HCT116 (cell line): ENCODE measurements at regions not wholly inside any gene's neighbourhood (a gene's known extent, or its start where the extent isn't known, plus 50 kb on each side); places are given as distances from the start of the nearest gene placed in this dataset.

Experiments used
- ATAC-seq: fragments of 200-7000 bp; cut with Tn5 transposase; 2 replicates; pipeline ENCODE4 v1.9.1; 2020; ENCODE audit warnings: mild to moderate bottlenecking, moderate library complexity
- BruUV-seq: library from RNA; stranded (reverse); fragments of 400-500 nt; replicated peaks from 2 replicates; lab custom pipeline; 2021; lab: Mats Ljungman, UMichigan
- CTCF ChIA-PET: fragments of 300-600 bp; sonication (Branson Sonifier 250); formaldehyde crosslinking; loops from one replicate; lab custom pipeline; 2021; ENCODE audit warnings: antibody characterized with exemption; lab: Charles Lee
- POLR2A ChIA-PET: fragments of 300-600, 350-600 bp; sonication (Branson Sonifier 250); formaldehyde crosslinking; loops from one replicate; lab custom pipeline; 2021; ENCODE audit warnings: antibody characterized with exemption; lab: Charles Lee
- RAD21 ChIA-PET, 2 experiments: fragments of 300-600 bp; sonication (Branson Sonifier 250); formaldehyde crosslinking; loops; one replicate each; lab custom pipeline; 2023; ENCODE audit warnings: low total read pairs in 2 of 2; ENCODE audit not compliant: uncharacterized antibody in 2 of 2, unreplicated experiment in 2 of 2, low non-redundant PET in 1 of 2; lab: Charles Lee
- DNase-seq: peaks from one replicate; pipeline ENCODE4 v3.0.0-alpha.2; 2010; ENCODE audit warnings: low read depth, low spot score
- H2AFZ ChIP-seq: fragments of 200-600 bp; shearing (Covaris generic), sonication (generic); 2 replicates; pipeline ENCODE4 v1.6.1; 2017; ENCODE audit warnings: low read depth, mixed run types, mixed read lengths, antibody characterized with exemption, low read length; ENCODE audit not compliant: poor library complexity, severe bottlenecking
- H3K27ac ChIP-seq: 2 replicates; pipeline ENCODE4 v1.5.1; 2012; ENCODE audit warnings: low read depth, low read length
- H3K27me3 ChIP-seq: fragments of 200-600 bp; sonication (generic); 2 replicates; pipeline ENCODE4 v1.6.1; 2016; ENCODE audit warnings: mixed run types, low read length, mixed read lengths; ENCODE audit not compliant: insufficient read depth
- H3K36me3 ChIP-seq, 2 experiments: fragments of 200-500 bp in 1 of 2; fragments of 200-600 bp in 1 of 2; sonication (Bioruptor generic) in 1 of 2; sonication (generic) in 1 of 2; 2 replicates each; pipeline versions ENCODE4 v1.5.1 to v1.6.1; 2014 to 2016; ENCODE audit warnings: low read length in 2 of 2, inconsistent platforms in 1 of 2, mixed read lengths in 1 of 2, mixed run types in 1 of 2; ENCODE audit not compliant: insufficient read depth in 2 of 2, control insufficient read depth in 1 of 2
- H3K4me1 ChIP-seq, 2 experiments: fragments of 200-600 bp in 1 of 2; sonication (generic) in 1 of 2; 2 replicates each; pipeline versions ENCODE4 v1.5.1 to v1.6.1; 2012 to 2017; ENCODE audit warnings: low read length in 2 of 2, inconsistent platforms in 1 of 2, mild to moderate bottlenecking in 1 of 2, mixed read lengths in 1 of 2, mixed run types in 1 of 2, moderate library complexity in 1 of 2; ENCODE audit not compliant: insufficient read depth in 2 of 2, control insufficient read depth in 1 of 2
- H3K4me2 ChIP-seq: fragments of 200-600 bp; sonication (generic); 2 replicates; pipeline ENCODE4 v1.6.1; 2017; ENCODE audit warnings: mixed run types, low read length, mixed read lengths
- H3K4me3 ChIP-seq, 2 experiments: fragments of 200-600 bp in 1 of 2; sonication (generic) in 1 of 2; replicated peaks in 1 of 2; 2 replicates each; pipeline ENCODE4 v1.5.1; 2011 to 2016; ENCODE audit warnings: low read length in 2 of 2, control low read depth in 1 of 2, low read depth in 1 of 2, mild to moderate bottlenecking in 1 of 2, mixed read lengths in 1 of 2, mixed run types in 1 of 2
- H3K79me2 ChIP-seq: fragments of 200-600 bp; sonication (generic); 2 replicates; pipeline ENCODE4 v1.6.1; 2017; ENCODE audit warnings: mild to moderate bottlenecking, mixed run types, low read length, moderate library complexity, mixed read lengths; ENCODE audit not compliant: insufficient read depth
- H3K9ac ChIP-seq: fragments of 200-600 bp; sonication (generic); 2 replicates; pipeline ENCODE4 v1.6.1; 2016; ENCODE audit warnings: low read length, mixed read lengths
- H3K9me2 ChIP-seq: fragments of 200-600 bp; sonication (generic), shearing (Covaris generic); 2 replicates; pipeline ENCODE4 v1.6.1; 2017; ENCODE audit warnings: mixed run types, mild to moderate bottlenecking, moderate library complexity; ENCODE audit not compliant: insufficient read depth
- H3K9me3 ChIP-seq, 2 experiments: fragments of 200-500 bp in 1 of 2; fragments of 200-600 bp in 1 of 2; sonication (Bioruptor generic) in 1 of 2; sonication (generic) in 1 of 2; 2 replicates each; pipeline ENCODE4 v1.6.1; 2014 to 2017; ENCODE audit warnings: low read length in 2 of 2, mixed read lengths in 2 of 2, inconsistent platforms in 1 of 2, low read depth in 1 of 2, mild to moderate bottlenecking in 1 of 2, mixed run types in 1 of 2, moderate library complexity in 1 of 2; ENCODE audit not compliant: control insufficient read depth in 1 of 2, insufficient read depth in 1 of 2
- H4K20me1 ChIP-seq: fragments of 200-600 bp; sonication (generic), shearing (Covaris generic); 2 replicates; pipeline ENCODE4 v1.6.1; 2017; ENCODE audit warnings: mixed run types, mild to moderate bottlenecking, moderate library complexity; ENCODE audit not compliant: insufficient read depth
- EGR1 ChIP-seq: IDR thresholded peaks from 2 replicates; pipeline ENCODE4 v1.6.1; 2012; ENCODE audit warnings: low read depth
- ELF1 ChIP-seq: IDR thresholded peaks from 2 replicates; pipeline ENCODE4 v1.6.1; 2012; ENCODE audit warnings: low read depth, borderline replicate concordance
- EZH2 ChIP-seq: fragments of 200-600 bp; sonication (generic); IDR thresholded peaks from 2 replicates; pipeline ENCODE4 v1.6.1; 2017; ENCODE audit warnings: antibody characterized with exemption, mixed run types
- FOSL1 ChIP-seq: IDR thresholded peaks from 2 replicates; pipeline ENCODE4 v1.6.1; 2012; ENCODE audit warnings: low read depth
- POLR2AphosphoS5 ChIP-seq: IDR thresholded peaks from 2 replicates; pipeline ENCODE4 v1.6.1; 2011; ENCODE audit warnings: mild to moderate bottlenecking, low read depth, low read length, moderate library complexity
- RAD21 ChIP-seq: IDR thresholded peaks from 2 replicates; pipeline ENCODE4 v1.6.1; 2012; ENCODE audit warnings: low read depth, mild to moderate bottlenecking
- SIN3A ChIP-seq: IDR thresholded peaks from 2 replicates; pipeline ENCODE4 v1.6.1; 2012; ENCODE audit warnings: low read depth
- SP1 ChIP-seq: IDR thresholded peaks from 2 replicates; pipeline ENCODE4 v1.6.1; 2012; ENCODE audit warnings: low read depth
- TCF7L2 ChIP-seq: IDR thresholded peaks from 2 replicates; pipeline ENCODE4 v1.7.0; 2011; ENCODE audit warnings: borderline replicate concordance, inconsistent platforms; ENCODE audit not compliant: insufficient read depth, insufficient read length; ENCODE audit errors: extremely low read depth
- YY1 ChIP-seq: IDR thresholded peaks from 2 replicates; pipeline ENCODE4 v1.6.1; 2011; ENCODE audit warnings: low read length, low read depth, moderate library complexity, mild to moderate bottlenecking; ENCODE audit not compliant: insufficient replicate concordance; ENCODE audit errors: extremely low read depth
- intact Hi-C: fragments of 100-400 bp; cut with micrococcal nuclease; formaldehyde crosslinking; loops from 2 replicates; pipeline ENCODE4 v1.10.0; 2022
- TF ChIP-seq, protein P1 (sequence below): IDR thresholded peaks from 2 replicates; pipeline ENCODE4 v1.6.1; 2012; ENCODE audit warnings: low read depth
- TF ChIP-seq, protein P2 (sequence below), 3 experiments: fragments of 200-600 bp in 1 of 3; sonication (generic) in 1 of 3; IDR thresholded peaks in 2 of 3; conservative IDR thresholded peaks in 1 of 3; 2 replicates each; pipeline ENCODE4 v1.5.1; 2012 to 2017; ENCODE audit warnings: low read depth in 2 of 3, low read length in 2 of 3, antibody characterized with exemption in 1 of 3, borderline replicate concordance in 1 of 3, control low read depth in 1 of 3, mild to moderate bottlenecking in 1 of 3, mixed read lengths in 1 of 3, mixed run types in 1 of 3, moderate library complexity in 1 of 3; ENCODE audit not compliant: insufficient read depth in 1 of 3
- TF ChIP-seq, protein P3 (sequence below): IDR thresholded peaks from 2 replicates; pipeline ENCODE4 v1.6.1; 2011; ENCODE audit warnings: mild to moderate bottlenecking, low read length, moderate library complexity; ENCODE audit not compliant: insufficient replicate concordance; ENCODE audit errors: extremely low read depth
- TF ChIP-seq, protein P4 (sequence below): IDR thresholded peaks from 2 replicates; pipeline ENCODE4 v1.6.1; 2012
- TF ChIP-seq, protein P5 (sequence below): IDR thresholded peaks from 2 replicates; pipeline ENCODE4 v1.6.1; 2012

DNA sequence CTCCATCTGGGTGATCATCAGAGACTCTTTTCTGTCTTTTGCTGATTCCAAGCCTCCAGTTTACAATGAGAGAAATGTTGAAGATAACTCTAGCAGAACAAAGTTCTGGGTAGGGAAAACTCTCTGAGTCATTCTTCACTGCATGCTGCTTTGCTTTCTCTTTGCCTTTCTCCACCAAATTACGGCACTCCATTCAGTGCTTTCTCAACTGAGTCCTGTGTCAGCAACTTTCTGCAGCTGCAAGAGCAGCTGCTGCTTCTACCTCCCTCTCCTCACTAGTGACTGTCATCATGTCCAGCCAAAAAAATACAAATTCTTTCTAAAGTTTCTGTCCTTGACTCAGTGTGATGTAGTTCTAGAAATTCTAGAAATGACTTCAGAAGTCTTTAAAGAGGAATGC, 953.8 kb downstream of the IGSF11 start (continued):
- TF ChIP-seq, protein P1, sequence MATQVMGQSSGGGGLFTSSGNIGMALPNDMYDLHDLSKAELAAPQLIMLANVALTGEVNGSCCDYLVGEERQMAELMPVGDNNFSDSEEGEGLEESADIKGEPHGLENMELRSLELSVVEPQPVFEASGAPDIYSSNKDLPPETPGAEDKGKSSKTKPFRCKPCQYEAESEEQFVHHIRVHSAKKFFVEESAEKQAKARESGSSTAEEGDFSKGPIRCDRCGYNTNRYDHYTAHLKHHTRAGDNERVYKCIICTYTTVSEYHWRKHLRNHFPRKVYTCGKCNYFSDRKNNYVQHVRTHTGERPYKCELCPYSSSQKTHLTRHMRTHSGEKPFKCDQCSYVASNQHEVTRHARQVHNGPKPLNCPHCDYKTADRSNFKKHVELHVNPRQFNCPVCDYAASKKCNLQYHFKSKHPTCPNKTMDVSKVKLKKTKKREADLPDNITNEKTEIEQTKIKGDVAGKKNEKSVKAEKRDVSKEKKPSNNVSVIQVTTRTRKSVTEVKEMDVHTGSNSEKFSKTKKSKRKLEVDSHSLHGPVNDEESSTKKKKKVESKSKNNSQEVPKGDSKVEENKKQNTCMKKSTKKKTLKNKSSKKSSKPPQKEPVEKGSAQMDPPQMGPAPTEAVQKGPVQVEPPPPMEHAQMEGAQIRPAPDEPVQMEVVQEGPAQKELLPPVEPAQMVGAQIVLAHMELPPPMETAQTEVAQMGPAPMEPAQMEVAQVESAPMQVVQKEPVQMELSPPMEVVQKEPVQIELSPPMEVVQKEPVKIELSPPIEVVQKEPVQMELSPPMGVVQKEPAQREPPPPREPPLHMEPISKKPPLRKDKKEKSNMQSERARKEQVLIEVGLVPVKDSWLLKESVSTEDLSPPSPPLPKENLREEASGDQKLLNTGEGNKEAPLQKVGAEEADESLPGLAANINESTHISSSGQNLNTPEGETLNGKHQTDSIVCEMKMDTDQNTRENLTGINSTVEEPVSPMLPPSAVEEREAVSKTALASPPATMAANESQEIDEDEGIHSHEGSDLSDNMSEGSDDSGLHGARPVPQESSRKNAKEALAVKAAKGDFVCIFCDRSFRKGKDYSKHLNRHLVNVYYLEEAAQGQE = no peak
- no peak for TF ChIP-seq TCF7L2
- no peak for TF ChIP-seq SP1

DNA sequence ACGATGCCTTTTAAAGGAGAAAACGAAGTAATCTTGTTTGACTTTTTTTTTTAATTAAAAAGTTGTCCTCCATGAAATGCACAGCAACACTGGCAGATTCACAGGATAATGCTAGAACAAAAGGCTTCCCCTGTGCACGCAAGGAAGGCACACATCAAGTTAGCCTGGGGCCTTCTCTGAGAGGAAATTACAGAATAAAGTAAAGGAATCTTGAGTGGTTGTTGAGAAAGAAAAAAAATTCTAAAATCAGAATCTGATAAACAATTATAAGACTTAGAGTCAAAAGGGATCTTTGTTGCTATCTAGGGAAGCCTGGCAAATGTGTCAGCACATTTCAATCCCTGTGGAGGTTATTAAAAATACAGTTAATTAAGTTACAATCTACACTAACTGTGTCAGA, 946.0 kb downstream of the IGSF11 start:
- Histone ChIP-seq H3K4me1 (no peaks in the 10 kb centered on the region), H3K4me3 (no peak overlapping the region), H3K4me2 (no peak overlapping the region), H3K36me3 (no peaks in the 10 kb centered on the region), H3K27ac (no peak overlapping the region), H3K9me3 (peaks cover 4 to 12% of the 10 kb centered on the region in 2 experiments; a peak in 3 of 4 replicates), H2AFZ (no peak overlapping the region), H3K9ac (no peak overlapping the region), H3K9me2 (no peaks in the 10 kb centered on the region), H3K27me3 (no peaks in the 10 kb centered on the region), H4K20me1 (no peaks in the 10 kb centered on the region), H3K79me2 (no peaks in the 10 kb centered on the region)
- DNase-seq = no peak
- no peak for ATAC-seq
- POLR2A ChIA-PET = no interaction called here
- RAD21 ChIA-PET = no interaction called here
- CTCF ChIA-PET = no interaction called here
- intact Hi-C loops = no loop called here
- no TSS peak for BruUV-seq
- TF ChIP-seq SIN3A = no peak
- TF ChIP-seq, protein P2, sequence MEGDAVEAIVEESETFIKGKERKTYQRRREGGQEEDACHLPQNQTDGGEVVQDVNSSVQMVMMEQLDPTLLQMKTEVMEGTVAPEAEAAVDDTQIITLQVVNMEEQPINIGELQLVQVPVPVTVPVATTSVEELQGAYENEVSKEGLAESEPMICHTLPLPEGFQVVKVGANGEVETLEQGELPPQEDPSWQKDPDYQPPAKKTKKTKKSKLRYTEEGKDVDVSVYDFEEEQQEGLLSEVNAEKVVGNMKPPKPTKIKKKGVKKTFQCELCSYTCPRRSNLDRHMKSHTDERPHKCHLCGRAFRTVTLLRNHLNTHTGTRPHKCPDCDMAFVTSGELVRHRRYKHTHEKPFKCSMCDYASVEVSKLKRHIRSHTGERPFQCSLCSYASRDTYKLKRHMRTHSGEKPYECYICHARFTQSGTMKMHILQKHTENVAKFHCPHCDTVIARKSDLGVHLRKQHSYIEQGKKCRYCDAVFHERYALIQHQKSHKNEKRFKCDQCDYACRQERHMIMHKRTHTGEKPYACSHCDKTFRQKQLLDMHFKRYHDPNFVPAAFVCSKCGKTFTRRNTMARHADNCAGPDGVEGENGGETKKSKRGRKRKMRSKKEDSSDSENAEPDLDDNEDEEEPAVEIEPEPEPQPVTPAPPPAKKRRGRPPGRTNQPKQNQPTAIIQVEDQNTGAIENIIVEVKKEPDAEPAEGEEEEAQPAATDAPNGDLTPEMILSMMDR (IDR thresholded peaks at IDR 0.05 in 2 of 3, conservative IDR thresholded peaks at IDR 0.05 in 1 of 3; ENCODE audit: borderline replicate concordance in 1 of 3, insufficient read depth in 1 of 3, low read depth in 2 of 3, low read length in 2 of 3) = no peak
- TF ChIP-seq EZH2 = no peak
- no peak for TF ChIP-seq POLR2AphosphoS5
- TF ChIP-seq EGR1 = no peak
- TF ChIP-seq, protein P3, sequence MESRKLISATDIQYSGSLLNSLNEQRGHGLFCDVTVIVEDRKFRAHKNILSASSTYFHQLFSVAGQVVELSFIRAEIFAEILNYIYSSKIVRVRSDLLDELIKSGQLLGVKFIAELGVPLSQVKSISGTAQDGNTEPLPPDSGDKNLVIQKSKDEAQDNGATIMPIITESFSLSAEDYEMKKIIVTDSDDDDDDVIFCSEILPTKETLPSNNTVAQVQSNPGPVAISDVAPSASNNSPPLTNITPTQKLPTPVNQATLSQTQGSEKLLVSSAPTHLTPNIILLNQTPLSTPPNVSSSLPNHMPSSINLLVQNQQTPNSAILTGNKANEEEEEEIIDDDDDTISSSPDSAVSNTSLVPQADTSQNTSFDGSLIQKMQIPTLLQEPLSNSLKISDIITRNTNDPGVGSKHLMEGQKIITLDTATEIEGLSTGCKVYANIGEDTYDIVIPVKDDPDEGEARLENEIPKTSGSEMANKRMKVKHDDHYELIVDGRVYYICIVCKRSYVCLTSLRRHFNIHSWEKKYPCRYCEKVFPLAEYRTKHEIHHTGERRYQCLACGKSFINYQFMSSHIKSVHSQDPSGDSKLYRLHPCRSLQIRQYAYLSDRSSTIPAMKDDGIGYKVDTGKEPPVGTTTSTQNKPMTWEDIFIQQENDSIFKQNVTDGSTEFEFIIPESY = no peak
- TF ChIP-seq, protein P4, sequence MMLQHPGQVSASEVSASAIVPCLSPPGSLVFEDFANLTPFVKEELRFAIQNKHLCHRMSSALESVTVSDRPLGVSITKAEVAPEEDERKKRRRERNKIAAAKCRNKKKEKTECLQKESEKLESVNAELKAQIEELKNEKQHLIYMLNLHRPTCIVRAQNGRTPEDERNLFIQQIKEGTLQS = no peak
- TF ChIP-seq, protein P5, sequence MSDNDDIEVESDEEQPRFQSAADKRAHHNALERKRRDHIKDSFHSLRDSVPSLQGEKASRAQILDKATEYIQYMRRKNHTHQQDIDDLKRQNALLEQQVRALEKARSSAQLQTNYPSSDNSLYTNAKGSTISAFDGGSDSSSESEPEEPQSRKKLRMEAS = no peak
- TF ChIP-seq YY1 = no peak
- TF ChIP-seq TCF7L2 = no peak
- no peak for TF ChIP-seq RAD21
- TF ChIP-seq FOSL1 = no peak
- no peak for TF ChIP-seq ELF1
